HepG2 (cell line): ENCODE measurements at regions not wholly inside any gene's neighbourhood (a gene's known extent, or its start where the extent isn't known, plus 50 kb on each side); places are given as distances from the start of the nearest gene placed in this dataset.

ENCODE experiments used
- CREM ChIP-seq, 2 experiments: sonication (generic) in 1 of 2; formaldehyde crosslinking in 1 of 2; IDR thresholded peaks; 2 replicates each; pipeline versions ENCODE4 v1.4.0 to v1.6.1; 2016 to 2020; ENCODE audit warnings: antibody characterized with exemption in 1 of 2, mild to moderate bottlenecking in 1 of 2, missing genetic modification reagents in 1 of 2
- DNMT1 ChIP-seq: sonication (generic); formaldehyde crosslinking; IDR thresholded peaks from 2 replicates; pipeline ENCODE4 v1.5.1; 2020; ENCODE audit warnings: mild to moderate bottlenecking, missing genetic modification reagents
- MATR3 ChIP-seq: sonication (generic); formaldehyde crosslinking; IDR thresholded peaks from 2 replicates; pipeline ENCODE4 v1.4.0; 2020; ENCODE audit warnings: missing genetic modification reagents
- MXD4 ChIP-seq: IDR thresholded peaks from 2 replicates; pipeline ENCODE4 v1.6.1; 2016; ENCODE audit warnings: mild to moderate bottlenecking, missing biosample characterization, missing genetic modification reagents
- TBX3 ChIP-seq: fragments of 450-650 bp; IDR thresholded peaks from 2 replicates; pipeline ENCODE4 v1.6.1; 2017; ENCODE audit warnings: antibody characterized with exemption, mild to moderate bottlenecking, inconsistent platforms, borderline replicate concordance
- THAP9 ChIP-seq: sonication (generic); formaldehyde crosslinking; IDR thresholded peaks from 2 replicates; pipeline ENCODE4; 2020; ENCODE audit warnings: missing genetic modification reagents, mild to moderate bottlenecking, borderline replicate concordance
- ZFP36L1 ChIP-seq: sonication (generic); formaldehyde crosslinking; IDR thresholded peaks from 2 replicates; pipeline ENCODE4 v1.8.0; 2022; ENCODE audit warnings: mild to moderate bottlenecking, missing genetic modification reagents, moderate library complexity
- ZNF235 ChIP-seq: sonication (generic); formaldehyde crosslinking; IDR thresholded peaks from 2 replicates; pipeline ENCODE4 v1.8.1; 2023; ENCODE audit warnings: mild to moderate bottlenecking, missing genetic modification reagents, borderline replicate concordance
- ZNF441 ChIP-seq: sonication (generic); formaldehyde crosslinking; IDR thresholded peaks from 2 replicates; pipeline ENCODE4 v1.7.0; 2021; ENCODE audit warnings: missing genetic modification reagents, borderline replicate concordance
- ZNF792 ChIP-seq: IDR thresholded peaks from 2 replicates; pipeline ENCODE4 v1.6.1; 2016
- TF ChIP-seq, protein P1 (sequence below): sonication (generic); formaldehyde crosslinking; IDR thresholded peaks from 2 replicates; pipeline ENCODE4 v1.4.0; 2020; ENCODE audit warnings: missing genetic modification reagents

GRCh38 chr6:5894357-5894756 lies 112.4 kb downstream of the NRN1 start (continued):
- TF ChIP-seq, protein P1, sequence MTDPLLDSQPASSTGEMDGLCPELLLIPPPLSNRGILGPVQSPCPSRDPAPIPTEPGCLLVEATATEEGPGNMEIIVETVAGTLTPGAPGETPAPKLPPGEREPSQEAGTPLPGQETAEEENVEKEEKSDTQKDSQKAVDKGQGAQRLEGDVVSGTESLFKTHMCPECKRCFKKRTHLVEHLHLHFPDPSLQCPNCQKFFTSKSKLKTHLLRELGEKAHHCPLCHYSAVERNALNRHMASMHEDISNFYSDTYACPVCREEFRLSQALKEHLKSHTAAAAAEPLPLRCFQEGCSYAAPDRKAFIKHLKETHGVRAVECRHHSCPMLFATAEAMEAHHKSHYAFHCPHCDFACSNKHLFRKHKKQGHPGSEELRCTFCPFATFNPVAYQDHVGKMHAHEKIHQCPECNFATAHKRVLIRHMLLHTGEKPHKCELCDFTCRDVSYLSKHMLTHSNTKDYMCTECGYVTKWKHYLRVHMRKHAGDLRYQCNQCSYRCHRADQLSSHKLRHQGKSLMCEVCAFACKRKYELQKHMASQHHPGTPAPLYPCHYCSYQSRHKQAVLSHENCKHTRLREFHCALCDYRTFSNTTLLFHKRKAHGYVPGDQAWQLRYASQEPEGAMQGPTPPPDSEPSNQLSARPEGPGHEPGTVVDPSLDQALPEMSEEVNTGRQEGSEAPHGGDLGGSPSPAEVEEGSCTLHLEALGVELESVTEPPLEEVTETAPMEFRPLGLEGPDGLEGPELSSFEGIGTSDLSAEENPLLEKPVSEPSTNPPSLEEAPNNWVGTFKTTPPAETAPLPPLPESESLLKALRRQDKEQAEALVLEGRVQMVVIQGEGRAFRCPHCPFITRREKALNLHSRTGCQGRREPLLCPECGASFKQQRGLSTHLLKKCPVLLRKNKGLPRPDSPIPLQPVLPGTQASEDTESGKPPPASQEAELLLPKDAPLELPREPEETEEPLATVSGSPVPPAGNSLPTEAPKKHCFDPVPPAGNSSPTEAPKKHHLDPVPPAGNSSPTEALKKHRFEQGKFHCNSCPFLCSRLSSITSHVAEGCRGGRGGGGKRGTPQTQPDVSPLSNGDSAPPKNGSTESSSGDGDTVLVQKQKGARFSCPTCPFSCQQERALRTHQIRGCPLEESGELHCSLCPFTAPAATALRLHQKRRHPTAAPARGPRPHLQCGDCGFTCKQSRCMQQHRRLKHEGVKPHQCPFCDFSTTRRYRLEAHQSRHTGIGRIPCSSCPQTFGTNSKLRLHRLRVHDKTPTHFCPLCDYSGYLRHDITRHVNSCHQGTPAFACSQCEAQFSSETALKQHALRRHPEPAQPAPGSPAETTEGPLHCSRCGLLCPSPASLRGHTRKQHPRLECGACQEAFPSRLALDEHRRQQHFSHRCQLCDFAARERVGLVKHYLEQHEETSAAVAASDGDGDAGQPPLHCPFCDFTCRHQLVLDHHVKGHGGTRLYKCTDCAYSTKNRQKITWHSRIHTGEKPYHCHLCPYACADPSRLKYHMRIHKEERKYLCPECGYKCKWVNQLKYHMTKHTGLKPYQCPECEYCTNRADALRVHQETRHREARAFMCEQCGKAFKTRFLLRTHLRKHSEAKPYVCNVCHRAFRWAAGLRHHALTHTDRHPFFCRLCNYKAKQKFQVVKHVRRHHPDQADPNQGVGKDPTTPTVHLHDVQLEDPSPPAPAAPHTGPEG (CRISPR knock-in tag) = no peak
- TF ChIP-seq ZNF235 (CRISPR knock-in tag) = no peak
- no peak for TF ChIP-seq ZFP36L1 (CRISPR knock-in tag)
- no peak for TF ChIP-seq MATR3 (CRISPR knock-in tag)
- no peak for TF ChIP-seq THAP9 (CRISPR knock-in tag)
- TF ChIP-seq CREM (IDR thresholded peaks at IDR 0.05) = no peak
- no peak for TF ChIP-seq CREM (CRISPR knock-in tag; IDR thresholded peaks at IDR 0.05)
- no peak for TF ChIP-seq DNMT1 (CRISPR knock-in tag)
- TF ChIP-seq ZNF441 (CRISPR knock-in tag) = no peak
- TF ChIP-seq ZNF792 (CRISPR knock-in tag) = no peak
- no peak for TF ChIP-seq MXD4 (CRISPR knock-in tag)
- no peak for TF ChIP-seq TBX3
